Heart left ventricle (tissue), 16 donors: ENCODE measurements at regions not wholly inside any gene's neighbourhood (a gene's known extent, or its start where the extent isn't known, plus 50 kb on each side); places are given as distances from the start of the nearest gene placed in this dataset.

Experiments used
- ATAC-seq, 4 donors: fragments of 200-7000 bp; cut with Tn5 transposase; one replicate each; pipeline ENCODE4 v1.9.1; 2020 to 2022; ENCODE audit warnings: moderate library complexity in 4 of 4, mild to moderate bottlenecking in 3 of 4, moderate number of reproducible peaks in 1 of 4
- DNase-seq, 5 donors: peaks; one replicate each; pipeline ENCODE4 v3.0.0-alpha.2; 2020
- H3K27ac ChIP-seq, 12 donors: fragments of 200-600 bp; sonication (generic) in 4 of 12; one replicate each; pipeline versions ENCODE4 v1.5.0 to v1.8.0; 2016 to 2022; ENCODE audit warnings: mild to moderate bottlenecking in 2 of 12
- H3K27me3 ChIP-seq, 9 donors: fragments of 200-600 bp; sonication (generic) in 2 of 9; one replicate each; pipeline versions ENCODE4 v1.5.1 to v1.8.0; 2016 to 2022; ENCODE audit warnings: mild to moderate bottlenecking in 3 of 9
- H3K36me3 ChIP-seq, 9 donors: fragments of 200-600 bp; sonication (generic) in 2 of 9; one replicate each; pipeline versions ENCODE4 v1.5.0 to v1.8.0; 2018 to 2022; ENCODE audit warnings: mild to moderate bottlenecking in 2 of 9
- H3K4me1 ChIP-seq, 12 donors: fragments of 200-600 bp; sonication (generic) in 4 of 12; one replicate each; pipeline versions ENCODE4 v1.5.0 to v1.8.0; 2016 to 2022; ENCODE audit warnings: mild to moderate bottlenecking in 3 of 12
- H3K4me3 ChIP-seq, 12 donors: fragments of 200-600 bp; sonication (generic) in 4 of 12; one replicate each; pipeline versions ENCODE4 v1.5.0 to v1.8.0; 2017 to 2022; ENCODE audit warnings: mild to moderate bottlenecking in 9 of 12, moderate library complexity in 4 of 12
- H3K9me3 ChIP-seq, 12 donors: fragments of 200-600 bp; sonication (generic) in 4 of 12; one replicate each; pipeline versions ENCODE4 v1.5.0 to v1.8.0; 2016 to 2022; ENCODE audit warnings: mild to moderate bottlenecking in 1 of 12
- POLR2A ChIP-seq, 2 donors: fragments of 450-650 bp; IDR thresholded peaks; one replicate each; pipeline ENCODE4 v1.6.1; 2017; ENCODE audit warnings: antibody characterized with exemption in 2 of 2, mild to moderate bottlenecking in 2 of 2, moderate library complexity in 2 of 2
- WGBS, 4 donors: extraction: QIAGEN DNeasy Blood & Tissue Kit in 2 of 4; methylation state at CpG; one replicate each; pipeline versions ENCODE4 v1.1.5 to v1.1.7; 2013 to 2018; 5-methylcytosine and 5-hydroxymethylcytosine counted together
- intact Hi-C, 10 donors: fragments of 100-400 bp; cut with DNase I; formaldehyde crosslinking; loops; one replicate each; pipeline versions ENCODE4 v1.11.1 to v1.14.2; 2022
- TF ChIP-seq, protein P1 (sequence below), 12 donors: fragments of 200-600 bp; sonication (generic) in 4 of 12; IDR thresholded peaks; one replicate each; pipeline versions ENCODE4 v1.5.0 to v1.8.0; 2018 to 2022; ENCODE audit warnings: antibody characterized with exemption in 12 of 12, mild to moderate bottlenecking in 5 of 12
- donor health status: ischemic (EF 13 %, LVEDD 7.1; RV severe dilation, severe dysfunction).
- donor health status: healthy with polysubstance abuse.
- donor health status: DM: no; HTN: yes; CAD: no.
- donor health status: DM: no; HTN: no; CAD: no.
- donor health status: ischemic (EF 25% LVEDD 6.9; RV normal size, moderate dysfunction).
- donor health status: ischemic (EF 25% LVEDD 5.7; RV mildly dilated, moderate dysfunction).
- donor health status: healthy.
- donor health status: DM: yes; HTN: yes; CAD: no.
- donor health status: ischemic (EF 35%, LVEDD 5.7; RV mildly dilated, moderate dysfunction).
- donor health status: nonischemic (EF 11% LVEDD 7.7; RV severe dilation, severe dysfunction).
- donor health status: DM: yes; HTN: yes; CAD: no.
- donor health status: PGD.
- donor health status: ischemic (EF 29% LVEDD 5.4; RV normal size, mild dysfunction).
- donor health status: nonischemic (EF 23%, LVEDD 6.1; RV moderate dilation, normal function).

GRCh38 chr3:72295962-72296450, 511.1 kb upstream of the PROK2 start:
- no peak for TF ChIP-seq POLR2A (IDR thresholded peaks at IDR 0.05)
- TF ChIP-seq, protein P1, sequence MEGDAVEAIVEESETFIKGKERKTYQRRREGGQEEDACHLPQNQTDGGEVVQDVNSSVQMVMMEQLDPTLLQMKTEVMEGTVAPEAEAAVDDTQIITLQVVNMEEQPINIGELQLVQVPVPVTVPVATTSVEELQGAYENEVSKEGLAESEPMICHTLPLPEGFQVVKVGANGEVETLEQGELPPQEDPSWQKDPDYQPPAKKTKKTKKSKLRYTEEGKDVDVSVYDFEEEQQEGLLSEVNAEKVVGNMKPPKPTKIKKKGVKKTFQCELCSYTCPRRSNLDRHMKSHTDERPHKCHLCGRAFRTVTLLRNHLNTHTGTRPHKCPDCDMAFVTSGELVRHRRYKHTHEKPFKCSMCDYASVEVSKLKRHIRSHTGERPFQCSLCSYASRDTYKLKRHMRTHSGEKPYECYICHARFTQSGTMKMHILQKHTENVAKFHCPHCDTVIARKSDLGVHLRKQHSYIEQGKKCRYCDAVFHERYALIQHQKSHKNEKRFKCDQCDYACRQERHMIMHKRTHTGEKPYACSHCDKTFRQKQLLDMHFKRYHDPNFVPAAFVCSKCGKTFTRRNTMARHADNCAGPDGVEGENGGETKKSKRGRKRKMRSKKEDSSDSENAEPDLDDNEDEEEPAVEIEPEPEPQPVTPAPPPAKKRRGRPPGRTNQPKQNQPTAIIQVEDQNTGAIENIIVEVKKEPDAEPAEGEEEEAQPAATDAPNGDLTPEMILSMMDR (IDR thresholded peaks at IDR 0.05), result no peak
- WGBS, 4 donors, result 95 to 97% (median 96%) methylated on average over 7 of the region's 7 CpGs
- DNase-seq (no peak), ATAC-seq (no peak)
- Histone ChIP-seq H3K27ac (peak overlapping the region in 1 of 12 donors; percentile 25), H3K27me3 (no peaks in the 10 kb centered on the region), H3K4me3 (no peak overlapping the region), H3K4me1 (peaks cover 0 to 16% (median 11%) of the 10 kb centered on the region in 12 donors), H3K9me3 (no peaks in the 10 kb centered on the region), H3K36me3 (no peaks in the 10 kb centered on the region)
- intact Hi-C loops, result no loop called here

- H3K27me3 ChIP-seq, result no peaks in the 10 kb centered on the region
- ATAC-seq (no peak), DNase-seq (no peak)
- no peaks in the 10 kb centered on the region for H3K9me3 ChIP-seq
- no peak overlapping the region for H3K4me3 ChIP-seq
- TF ChIP-seq, protein P1 (IDR thresholded peaks at IDR 0.05), result no peak
- TF ChIP-seq POLR2A (IDR thresholded peaks at IDR 0.05), result no peak
- WGBS, 4 donors, result 83 to 94% (median 89%) methylated on average over 7 of the region's 7 CpGs
- H3K27ac ChIP-seq, result no peak overlapping the region
- intact Hi-C loops, result no loop called here
- no peaks in the 10 kb centered on the region for H3K36me3 ChIP-seq
- peaks cover 0 to 16% (median 11%) of the 10 kb centered on the region in 12 donors for H3K4me1 ChIP-seq
Measured at GRCh38 chr3:72295276-72295961, 510.5 kb upstream of the PROK2 start.

DNA sequence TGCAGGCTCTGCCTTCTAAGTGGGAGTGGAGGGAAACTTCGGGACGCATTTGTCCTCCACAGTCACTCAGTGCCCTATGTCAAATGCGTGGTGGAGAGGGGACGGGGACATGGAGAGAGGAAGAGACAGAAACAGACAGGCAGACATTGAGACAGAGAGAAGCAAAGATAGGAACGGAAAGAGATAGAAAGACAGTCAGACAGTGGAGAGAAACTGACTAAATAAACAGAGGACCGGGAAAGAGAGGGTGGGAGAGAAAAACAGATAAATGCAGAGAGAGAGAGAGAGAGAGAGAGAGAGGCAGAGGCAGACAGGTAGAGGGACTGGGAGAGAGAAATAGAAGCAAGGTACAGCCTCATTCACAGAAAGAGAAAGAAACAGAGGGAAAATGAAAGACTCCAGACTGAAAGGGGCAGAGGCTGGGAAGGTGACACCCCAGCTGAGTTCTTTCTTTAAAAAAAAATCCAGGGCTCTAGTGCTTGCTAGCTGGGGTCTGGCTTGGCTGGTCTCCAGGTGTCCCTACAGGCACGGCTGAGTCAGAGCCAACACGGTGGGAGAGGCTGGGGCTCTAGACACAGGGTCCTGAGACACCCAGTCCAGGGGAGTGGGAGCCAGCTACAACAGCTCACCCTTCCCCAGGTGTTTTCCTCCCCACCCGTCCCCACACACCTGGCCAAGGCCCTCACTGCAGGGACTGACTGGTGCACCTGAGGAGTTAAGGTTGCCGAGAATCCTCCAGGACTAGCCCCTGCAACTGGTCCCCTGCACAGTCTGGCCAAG, 506.1 kb upstream of the PROK2 start:
- WGBS, 4 donors, result 70 to 79% (median 72%) methylated on average over 10 of the region's 10 CpGs
- intact Hi-C loops, result no loop called here
- no peak overlapping the region for H3K4me3 ChIP-seq
- H3K4me1 ChIP-seq, result peaks cover 0 to 15% (median 11%) of the 10 kb centered on the region in 12 donors
- peak in 1 of 4 donors; percentile 22 for ATAC-seq
- no peaks in the 10 kb centered on the region for H3K27me3 ChIP-seq
- no peak for DNase-seq
- TF ChIP-seq, protein P1 (IDR thresholded peaks at IDR 0.05), result no peak
- TF ChIP-seq POLR2A (IDR thresholded peaks at IDR 0.05), result no peak
- H3K36me3 ChIP-seq, result no peaks in the 10 kb centered on the region
- no peak overlapping the region for H3K27ac ChIP-seq
- H3K9me3 ChIP-seq, result no peaks in the 10 kb centered on the region

- DNase-seq, result no peak
- intact Hi-C loops, result no loop called here
- TF ChIP-seq POLR2A (IDR thresholded peaks at IDR 0.05), result no peak
- TF ChIP-seq, protein P1 (IDR thresholded peaks at IDR 0.05), result no peak
- no peaks in the 10 kb centered on the region for H3K9me3 ChIP-seq
- peaks cover 0 to 15% (median 11%) of the 10 kb centered on the region in 12 donors for H3K4me1 ChIP-seq
- peak overlapping the region in 3 of 12 donors; percentile 25 to 36 (median 27) for H3K4me3 ChIP-seq
- ATAC-seq, result no peak
- H3K27me3 ChIP-seq, result no peaks in the 10 kb centered on the region
- H3K36me3 ChIP-seq, result no peaks in the 10 kb centered on the region
- WGBS, 4 donors, result 63 to 87% (median 78%) methylated on average over 4 of the region's 4 CpGs
- H3K27ac ChIP-seq, result peak overlapping the region in 1 of 12 donors; percentile 28
Measured at GRCh38 chr3:72289692-72290071, 504.7 kb upstream of the PROK2 start.
